Vagina (tissue), 2 donors: ENCODE measurements at regions not wholly inside any gene's neighbourhood (a gene's known extent, or its start where the extent isn't known, plus 50 kb on each side); places are given as distances from the start of the nearest gene placed in this dataset.
"Not testable (repeated sequence)": the region's sequence is repeated elsewhere in the genome, so short reads cannot be mapped to it uniquely, and the experiment has no call there.

Source experiments
- DNase-seq, 2 donors: peaks; one replicate each; pipeline ENCODE4 v3.0.0-alpha.2; 2017; ENCODE audit errors: extremely low spot score in 2 of 2
- H3K27ac ChIP-seq: fragments of 200-600 bp; sonication (generic); one replicate; pipeline ENCODE4 v1.5.1; 2019
- H3K27me3 ChIP-seq: fragments of 200-600 bp; sonication (generic); one replicate; pipeline ENCODE4 v1.5.1; 2019
- H3K36me3 ChIP-seq, 2 donors: fragments of 200-600 bp; sonication (generic); one replicate each; pipeline ENCODE4 v1.5.1; 2017 to 2019
- H3K4me1 ChIP-seq: fragments of 200-600 bp; sonication (generic); one replicate; pipeline ENCODE4 v1.5.1; 2019
- H3K4me3 ChIP-seq, 2 donors: fragments of 200-600 bp; sonication (generic); 1 replicate in 1 of 2; 2 replicates in 1 of 2; pipeline ENCODE4 v1.5.1; 2016 to 2019
- H3K9me3 ChIP-seq: fragments of 200-600 bp; sonication (generic); one replicate; pipeline ENCODE4 v1.5.1; 2019
- CTCF ChIP-seq, 3 experiments: fragments of 450-650 bp in 2 of 3; fragments of 200-600 bp in 1 of 3; sonication (generic) in 1 of 3; IDR thresholded peaks; one replicate each; pipeline ENCODE4 v1.5.1; 2017 to 2019; ENCODE audit warnings: antibody characterized with exemption in 3 of 3, mild to moderate bottlenecking in 2 of 3, moderate library complexity in 2 of 3
- POLR2A ChIP-seq, 2 donors: fragments of 450-650 bp; IDR thresholded peaks; one replicate each; pipeline ENCODE4 v1.6.1; 2017; ENCODE audit warnings: antibody characterized with exemption in 2 of 2, mild to moderate bottlenecking in 2 of 2, moderate library complexity in 2 of 2
- POLR2AphosphoS5 ChIP-seq, 2 donors: sonication (generic); formaldehyde crosslinking; IDR thresholded peaks; one replicate each; pipeline ENCODE4 v1.9.0; 2017; ENCODE audit warnings: antibody characterized with exemption in 2 of 2, mild to moderate bottlenecking in 2 of 2, low read depth in 1 of 2; ENCODE audit not compliant: insufficient read depth in 1 of 2
- intact Hi-C: fragments of 100-400 bp; cut with DNase I; formaldehyde crosslinking; loops from one replicate; pipeline ENCODE4 v1.15.1; 2023

GRCh38 chr5:157976429-157976828, 117.5 kb upstream of the CLINT1 start:
- Histone ChIP-seq H3K4me3 (no peak overlapping the region), H3K27ac (no peak overlapping the region), H3K27me3 (no peaks in the 10 kb centered on the region), H3K36me3 (no peaks in the 10 kb centered on the region), H3K4me1 (no peaks in the 10 kb centered on the region), H3K9me3 (no peaks in the 10 kb centered on the region)
- TF ChIP-seq POLR2A (IDR thresholded peaks at IDR 0.05) (no peak), POLR2AphosphoS5 (IDR thresholded peaks at IDR 0.05; ENCODE audit: insufficient read depth in 1 of 2, low read depth in 1 of 2) (no peak)
- DNase-seq: no peak
- intact Hi-C loops: no loop called here

GRCh38 chr5:157972579-157972978, 113.6 kb upstream of the CLINT1 start:
- peaks cover 3% of the 10 kb centered on the region for H3K27me3 ChIP-seq
- H3K9me3 ChIP-seq: no peaks in the 10 kb centered on the region
- no peak for DNase-seq
- TF ChIP-seq POLR2AphosphoS5 (IDR thresholded peaks at IDR 0.05; ENCODE audit: insufficient read depth in 1 of 2, low read depth in 1 of 2) (no peak), POLR2A (IDR thresholded peaks at IDR 0.05) (no peak), CTCF (IDR thresholded peaks at IDR 0.05) (no peak)
- no peak overlapping the region for H3K4me3 ChIP-seq
- no peaks in the 10 kb centered on the region for H3K4me1 ChIP-seq
- no peak overlapping the region for H3K27ac ChIP-seq
- no peaks in the 10 kb centered on the region for H3K36me3 ChIP-seq
- intact Hi-C loops: no loop called here

GRCh38 chr5:157971571-157972216, 112.7 kb upstream of the CLINT1 start:
- no peaks in the 10 kb centered on the region for H3K4me1 ChIP-seq
- peak overlapping the region; percentile 3 for H3K27ac ChIP-seq
- H3K27me3 ChIP-seq: peaks cover 3% of the 10 kb centered on the region
- no peak overlapping the region for H3K4me3 ChIP-seq
- H3K36me3 ChIP-seq: no peaks in the 10 kb centered on the region
- no peaks in the 10 kb centered on the region for H3K9me3 ChIP-seq
- TF ChIP-seq POLR2A (IDR thresholded peaks at IDR 0.05): no peak
- intact Hi-C loops: no loop called here
- no peak for DNase-seq

GRCh38 chr5:157968570-157968969, 109.6 kb upstream of the CLINT1 start:
- H3K9me3 ChIP-seq, DNase-seq, H3K27ac ChIP-seq, H3K36me3 ChIP-seq, H3K27me3 ChIP-seq, intact Hi-C loops, H3K4me1 ChIP-seq, H3K4me3 ChIP-seq: not testable (repeated sequence)

GRCh38 chr5:157965989-157966388, 107.0 kb upstream of the CLINT1 start:
- H3K36me3 ChIP-seq: no peaks in the 10 kb centered on the region
- TF ChIP-seq CTCF (IDR thresholded peaks at IDR 0.05) (no peak), POLR2A (IDR thresholded peaks at IDR 0.05) (no peak)
- H3K9me3 ChIP-seq: no peaks in the 10 kb centered on the region
- no peaks in the 10 kb centered on the region for H3K4me1 ChIP-seq
- H3K27ac ChIP-seq: no peak overlapping the region
- intact Hi-C loops: no loop called here
- no peak overlapping the region for H3K4me3 ChIP-seq
- peaks cover 3% of the 10 kb centered on the region for H3K27me3 ChIP-seq
- no peak for DNase-seq

- no peaks in the 10 kb centered on the region for H3K4me1 ChIP-seq
- H3K36me3 ChIP-seq: no peaks in the 10 kb centered on the region
- intact Hi-C loops: no loop called here
- no peak overlapping the region for H3K4me3 ChIP-seq
- H3K27ac ChIP-seq: no peak overlapping the region
- no peak for DNase-seq
- H3K9me3 ChIP-seq: no peaks in the 10 kb centered on the region
- TF ChIP-seq POLR2AphosphoS5 (IDR thresholded peaks at IDR 0.05; ENCODE audit: insufficient read depth in 1 of 2, low read depth in 1 of 2): no peak
- no peak for TF ChIP-seq CTCF (IDR thresholded peaks at IDR 0.05)
- no peak for TF ChIP-seq POLR2A (IDR thresholded peaks at IDR 0.05)
- peaks cover 3% of the 10 kb centered on the region for H3K27me3 ChIP-seq
Observed at GRCh38 chr5:157965040-157965678, 106.2 kb upstream of the CLINT1 start.
